PC-9 (cell line): ENCODE measurements at regions not wholly inside any gene's neighbourhood (a gene's known extent, or its start where the extent isn't known, plus 50 kb on each side); places are given as distances from the start of the nearest gene placed in this dataset.
"Not testable (repeated sequence)": the region's sequence is repeated elsewhere in the genome, so short reads cannot be mapped to it uniquely, and the experiment has no call there.

Source experiments
- BruUV-seq: library from RNA; stranded (reverse); fragments of 400-500 nt; replicated peaks from 2 replicates; lab custom pipeline; 2021; lab: Mats Ljungman, UMichigan
- CTCF ChIA-PET: fragments of 300-600 bp; sonication (Branson Sonifier 250); formaldehyde crosslinking; loops from one replicate; lab custom pipeline; 2022; ENCODE audit warnings: antibody characterized with exemption; lab: Charles Lee
- POLR2A ChIA-PET: fragments of 300-600 bp; sonication (Branson Sonifier 250); formaldehyde crosslinking; loops from one replicate; lab custom pipeline; 2022; ENCODE audit warnings: antibody characterized with exemption; ENCODE audit not compliant: unreplicated experiment; lab: Charles Lee
- DNase-seq, 2 experiments: peaks; one replicate each; pipeline versions ENCODE4 v3.0.0 to v3.0.0-alpha.2; 2015 to 2022; ENCODE audit warnings: mixed read lengths in 1 of 2
- H2AFZ ChIP-seq: fragments of 200-600 bp; sonication (generic); 2 replicates; pipeline ENCODE4 v1.8.1; 2017; ENCODE audit warnings: antibody characterized with exemption
- H3F3A ChIP-seq: fragments of 200-600 bp; sonication (generic); 2 replicates; pipeline ENCODE4 v1.8.1; 2017; ENCODE audit warnings: antibody characterized with exemption, mild to moderate bottlenecking, low read depth; ENCODE audit not compliant: insufficient read depth
- H3K27ac ChIP-seq: fragments of 200-600 bp; sonication (generic); 2 replicates; pipeline ENCODE4 v1.6.1; 2016; ENCODE audit warnings: mixed run types
- H3K27me3 ChIP-seq: fragments of 200-600 bp; sonication (generic); 2 replicates; pipeline ENCODE4 v1.6.1; 2016; ENCODE audit warnings: low read depth, mixed run types; ENCODE audit not compliant: insufficient read depth
- H3K36me3 ChIP-seq: fragments of 200-600 bp; sonication (generic); 2 replicates; pipeline ENCODE4 v1.6.1; 2016; ENCODE audit warnings: low read depth, mixed run types
- H3K4me1 ChIP-seq: fragments of 200-600 bp; sonication (generic); replicated peaks from 2 replicates; pipeline ENCODE4 v1.6.1; 2016; ENCODE audit warnings: mixed run types; ENCODE audit not compliant: insufficient read depth
- H3K4me2 ChIP-seq: fragments of 200-600 bp; sonication (generic); 2 replicates; pipeline ENCODE4 v1.6.1; 2017; ENCODE audit warnings: mixed run types
- H3K4me3 ChIP-seq: fragments of 200-600 bp; sonication (generic); 2 replicates; pipeline ENCODE4 v1.6.1; 2016; ENCODE audit warnings: mixed run types
- H3K79me2 ChIP-seq: fragments of 200-600 bp; sonication (generic); 2 replicates; pipeline ENCODE4 v1.6.1; 2017; ENCODE audit warnings: low read depth, mixed run types
- H3K9me2 ChIP-seq: fragments of 200-600 bp; sonication (generic); 2 replicates; pipeline ENCODE4 v1.8.1; 2017; ENCODE audit warnings: mild to moderate bottlenecking; ENCODE audit not compliant: insufficient read depth
- H3K9me3 ChIP-seq: fragments of 200-600 bp; sonication (generic); 2 replicates; pipeline ENCODE4 v1.8.1; 2016; ENCODE audit warnings: low read depth; ENCODE audit not compliant: insufficient read depth
- H4K20me1 ChIP-seq: fragments of 200-600 bp; sonication (generic); 2 replicates; pipeline ENCODE4 v1.8.1; 2017; ENCODE audit not compliant: insufficient read depth
- CTCF ChIP-seq: fragments of 200-600 bp; sonication (generic); conservative IDR thresholded peaks from 2 replicates; pipeline ENCODE4 v1.6.1; 2017; ENCODE audit warnings: mixed run types, antibody characterized with exemption, mild to moderate bottlenecking, moderate library complexity
- EZH2 ChIP-seq: fragments of 200-600 bp; sonication (generic); IDR thresholded peaks from 2 replicates; pipeline ENCODE4 v1.8.0; 2017; ENCODE audit warnings: antibody characterized with exemption, low read depth
- intact Hi-C: fragments of 100-400 bp; cut with micrococcal nuclease; formaldehyde crosslinking; loops from one replicate; pipeline ENCODE4 v1.10.0; 2022; ENCODE audit not compliant: unreplicated experiment

DNA sequence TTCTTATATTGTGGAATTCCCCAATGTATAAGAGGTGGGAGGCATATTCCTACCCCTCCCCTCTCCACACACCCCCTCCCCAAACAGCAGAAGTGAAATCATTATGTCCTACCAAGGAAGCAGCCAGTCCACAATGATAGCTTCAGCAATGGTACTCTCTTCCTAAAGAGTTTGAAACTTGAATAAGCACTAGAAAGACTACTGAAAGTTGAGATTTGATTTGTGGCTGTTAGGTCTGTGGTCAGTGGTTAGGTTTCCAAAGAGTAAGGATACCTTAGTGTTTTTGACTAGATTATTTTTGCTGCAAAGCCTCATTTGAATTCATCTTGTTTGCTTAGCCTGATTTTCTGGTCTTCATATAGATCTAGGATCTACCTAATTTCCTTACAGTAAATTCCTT, 242.2 kb downstream of the DKK2 start:
- Histone ChIP-seq H3K4me2 (no peak overlapping the region), H3K27ac (no peak overlapping the region), H3F3A (no peaks in the 10 kb centered on the region), H3K27me3 (no peaks in the 10 kb centered on the region), H4K20me1 (no peaks in the 10 kb centered on the region), H2AFZ (no peak overlapping the region), H3K9me2 (no peaks in the 10 kb centered on the region), H3K9me3 (no peaks in the 10 kb centered on the region), H3K79me2 (no peaks in the 10 kb centered on the region), H3K4me3 (no peak overlapping the region), H3K36me3 (no peaks in the 10 kb centered on the region), H3K4me1 (no peaks in the 10 kb centered on the region)
- no peak for DNase-seq
- intact Hi-C loops = no loop called here
- CTCF ChIA-PET = no interaction called here
- TF ChIP-seq EZH2 = no peak
- TF ChIP-seq CTCF = no peak
- no TSS peak for BruUV-seq
- POLR2A ChIA-PET = interaction anchor here (0.5 kb wide), 1 partner anchor 590 kb away, joined by 5 read pairs; no protein-coding TSS in a partner anchor

DNA sequence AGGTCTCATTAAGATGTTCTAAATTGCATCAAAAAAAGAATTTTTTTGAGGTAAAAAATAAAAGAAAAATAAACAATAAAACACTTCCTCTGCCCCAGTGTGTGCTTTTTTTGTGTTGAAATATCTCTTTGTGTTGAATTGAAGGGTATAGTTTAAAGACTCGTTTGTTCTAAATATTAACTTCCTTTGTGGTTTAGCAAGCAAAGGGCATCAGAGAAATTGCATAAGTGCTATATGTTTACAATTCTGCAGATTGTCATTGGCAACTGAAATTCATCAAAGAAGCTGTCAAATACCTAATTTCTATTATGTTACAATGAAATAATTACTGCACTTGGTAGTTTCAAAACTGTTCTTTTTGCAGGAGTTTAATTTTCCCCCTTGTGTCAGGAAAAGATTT, 260.5 kb downstream of the DKK2 start:
- POLR2A ChIA-PET = no interaction called here
- no peak for TF ChIP-seq CTCF
- TF ChIP-seq EZH2 = no peak
- Histone ChIP-seq H2AFZ (no peak overlapping the region), H3K4me2 (no peak overlapping the region), H3F3A (no peaks in the 10 kb centered on the region), H3K4me1 (no peaks in the 10 kb centered on the region), H3K36me3 (no peaks in the 10 kb centered on the region), H3K4me3 (no peak overlapping the region), H3K27ac (no peak overlapping the region), H3K9me2 (no peaks in the 10 kb centered on the region), H4K20me1 (no peaks in the 10 kb centered on the region), H3K79me2 (no peaks in the 10 kb centered on the region), H3K9me3 (no peaks in the 10 kb centered on the region), H3K27me3 (no peaks in the 10 kb centered on the region)
- CTCF ChIA-PET = no interaction called here
- DNase-seq = no peak
- no TSS peak for BruUV-seq
- intact Hi-C loops = no loop called here

- POLR2A ChIA-PET, intact Hi-C loops: not testable (repeated sequence)
These were observed 262.1 kb downstream of the DKK2 start for GRCh38 chr4:106774055-106774454.

More at GRCh38 chr4:106774055-106774454, 262.1 kb downstream of the DKK2 start:
- H3K27ac ChIP-seq, H3K4me2 ChIP-seq, H3K4me1 ChIP-seq, H4K20me1 ChIP-seq, H3K79me2 ChIP-seq, BruUV-seq, H3K27me3 ChIP-seq, CTCF ChIA-PET, H3K9me3 ChIP-seq, DNase-seq, H3K9me2 ChIP-seq, H3K4me3 ChIP-seq, H2AFZ ChIP-seq, H3F3A ChIP-seq, H3K36me3 ChIP-seq: not testable (repeated sequence)
